Trophoblast cell (in vitro differentiated cells and primary cell): ENCODE measurements at regions not wholly inside any gene's neighbourhood (a gene's known extent, or its start where the extent isn't known, plus 50 kb on each side); places are given as distances from the start of the nearest gene placed in this dataset.

Experiments
- DNase-seq, 2 donors: peaks; one replicate each; pipeline ENCODE4 v3.0.0-alpha.2; 2016
- H2AFZ ChIP-seq: 2 replicates; pipeline ENCODE4 v1.6.1; 2013; ENCODE audit warnings: low read length, moderate library complexity, mild to moderate bottlenecking; ENCODE audit not compliant: insufficient read depth, poor library complexity
- H2AK5ac ChIP-seq: 2 replicates; pipeline ENCODE4 v1.6.1; 2013; ENCODE audit warnings: mild to moderate bottlenecking, low read length
- H2BK120ac ChIP-seq: 2 replicates; pipeline ENCODE4 v1.6.1; 2013; ENCODE audit warnings: low read length, mild to moderate bottlenecking, moderate library complexity; ENCODE audit not compliant: insufficient read depth, poor library complexity
- H2BK12ac ChIP-seq: 2 replicates; pipeline ENCODE4 v1.6.1; 2013; ENCODE audit warnings: mild to moderate bottlenecking, low read length, moderate library complexity
- H2BK5ac ChIP-seq: 2 replicates; pipeline ENCODE4 v1.6.1; 2013; ENCODE audit warnings: low read length, low read depth, moderate library complexity, mild to moderate bottlenecking; ENCODE audit not compliant: poor library complexity
- H3K14ac ChIP-seq: 2 replicates; pipeline ENCODE4 v1.6.1; 2013; ENCODE audit warnings: mild to moderate bottlenecking, low read length
- H3K18ac ChIP-seq: 2 replicates; pipeline ENCODE4 v1.6.1; 2013; ENCODE audit warnings: mild to moderate bottlenecking, low read length
- H3K23ac ChIP-seq: 2 replicates; pipeline ENCODE4 v1.6.1; 2013; ENCODE audit warnings: low read length
- H3K27ac ChIP-seq: 2 replicates; pipeline ENCODE4 v1.5.1; 2013; ENCODE audit warnings: low read depth, mild to moderate bottlenecking, inconsistent platforms, low read length, moderate library complexity
- H3K27me3 ChIP-seq: 2 replicates; pipeline ENCODE4 v1.6.1; 2013; ENCODE audit warnings: inconsistent platforms, mild to moderate bottlenecking, low read length, moderate library complexity; ENCODE audit not compliant: insufficient read depth
- H3K36me3 ChIP-seq, 2 experiments: 1 replicate in 1 of 2; 2 replicates in 1 of 2; pipeline ENCODE4 v1.6.1; 2013; ENCODE audit warnings: low read length in 2 of 2, mild to moderate bottlenecking in 2 of 2, moderate library complexity in 1 of 2; ENCODE audit not compliant: insufficient read depth in 2 of 2, control insufficient read depth in 1 of 2
- H3K4ac ChIP-seq: 2 replicates; pipeline ENCODE4 v1.6.1; 2013; ENCODE audit warnings: low read depth, mild to moderate bottlenecking, low read length, moderate library complexity
- H3K4me1 ChIP-seq, 2 experiments: 1 replicate in 1 of 2; 2 replicates in 1 of 2; pipeline ENCODE4 v1.6.1; 2013; ENCODE audit warnings: low read length in 2 of 2, mild to moderate bottlenecking in 2 of 2, moderate library complexity in 1 of 2; ENCODE audit not compliant: insufficient read depth in 2 of 2, control insufficient read depth in 1 of 2
- H3K4me2 ChIP-seq: 2 replicates; pipeline ENCODE4 v1.6.1; 2013; ENCODE audit warnings: inconsistent platforms, mild to moderate bottlenecking, low read length, moderate library complexity
- H3K4me3 ChIP-seq: 2 replicates; pipeline ENCODE4 v1.5.1; 2013; ENCODE audit warnings: mild to moderate bottlenecking, low read depth, low read length, inconsistent platforms
- H3K79me1 ChIP-seq: one replicate; pipeline ENCODE4 v1.6.1; 2013; ENCODE audit warnings: low read length
- H3K79me2 ChIP-seq: 2 replicates; pipeline ENCODE4 v1.6.1; 2013; ENCODE audit warnings: low read length, mild to moderate bottlenecking; ENCODE audit not compliant: control insufficient read depth, insufficient read depth, poor library complexity
- H3K9ac ChIP-seq: 2 replicates; pipeline ENCODE4 v1.6.1; 2013; ENCODE audit warnings: mild to moderate bottlenecking, low read length
- H3K9me3 ChIP-seq: 2 replicates; pipeline ENCODE4 v1.6.1; 2013; ENCODE audit warnings: low read depth, mild to moderate bottlenecking, control low read depth, inconsistent platforms, low read length; ENCODE audit not compliant: insufficient read depth
- H4K12ac ChIP-seq: 2 replicates; pipeline ENCODE4 v1.6.1; 2013; ENCODE audit warnings: low read depth, mild to moderate bottlenecking, low read length, moderate library complexity
- H4K8ac ChIP-seq: 2 replicates; pipeline ENCODE4 v1.6.1; 2013; ENCODE audit warnings: low read depth, mild to moderate bottlenecking, low read length, moderate library complexity
- H4K91ac ChIP-seq: one replicate; pipeline ENCODE4 v1.6.1; 2013; ENCODE audit warnings: low read depth, mild to moderate bottlenecking, low read length, moderate library complexity
- WGBS: extraction: QIAGEN DNeasy Blood & Tissue Kit; methylation state at CpG from one replicate; pipeline ENCODE4 v1.1.7; 2013; ENCODE audit warnings: missing lambda C conversion rate; ENCODE audit not compliant: insufficient read length, insufficient coverage; ENCODE audit errors: extremely low coverage; 5-methylcytosine and 5-hydroxymethylcytosine counted together

GRCh38 chr16:86219655-86220445, 290.5 kb upstream of the FOXF1 start:
- no peaks in the 10 kb centered on the region for H3K4me1 ChIP-seq
- no peak overlapping the region for H2BK5ac ChIP-seq
- H3K14ac ChIP-seq = no peak overlapping the region
- H3K79me1 ChIP-seq = no peaks in the 10 kb centered on the region
- H3K36me3 ChIP-seq = no peaks in the 10 kb centered on the region
- H3K27ac ChIP-seq = no peak overlapping the region
- no CpG with 5 or more reads among the region's 22 CpGs for WGBS
- no peak overlapping the region for H3K23ac ChIP-seq
- H3K9me3 ChIP-seq = no peaks in the 10 kb centered on the region
- H2BK12ac ChIP-seq = no peak overlapping the region
- H4K91ac ChIP-seq = no peak overlapping the region
- no peak overlapping the region for H3K4me2 ChIP-seq
- no peak overlapping the region for H4K12ac ChIP-seq
- H3K4ac ChIP-seq = no peak overlapping the region
- no peak overlapping the region for H3K9ac ChIP-seq
- no peak overlapping the region for H2AFZ ChIP-seq
- H2AK5ac ChIP-seq = no peak overlapping the region
- H4K8ac ChIP-seq = no peak overlapping the region
- no peak overlapping the region for H3K18ac ChIP-seq
- no peaks in the 10 kb centered on the region for H3K79me2 ChIP-seq
- DNase-seq = no peak
- H2BK120ac ChIP-seq = no peak overlapping the region
- no peak overlapping the region for H3K4me3 ChIP-seq
- H3K27me3 ChIP-seq = no peaks in the 10 kb centered on the region

GRCh38 chr16:86220561-86220960, 289.8 kb upstream of the FOXF1 start:
- no peak overlapping the region for H3K23ac ChIP-seq
- H3K36me3 ChIP-seq = no peaks in the 10 kb centered on the region

GRCh38 chr16:86221085-86221484, 289.2 kb upstream of the FOXF1 start:
- no peak overlapping the region for H3K4me2 ChIP-seq
- H3K79me2 ChIP-seq = no peaks in the 10 kb centered on the region
- H2BK12ac ChIP-seq = no peak overlapping the region
- no peak overlapping the region for H4K91ac ChIP-seq
- H4K12ac ChIP-seq = no peak overlapping the region
- H3K4me3 ChIP-seq = no peak overlapping the region
- H2BK120ac ChIP-seq = no peak overlapping the region
- no peak overlapping the region for H3K18ac ChIP-seq
- no peaks in the 10 kb centered on the region for H3K27me3 ChIP-seq
- no peak overlapping the region for H3K4ac ChIP-seq
- no peak overlapping the region for H3K27ac ChIP-seq
- no peak overlapping the region for H3K14ac ChIP-seq
- no peaks in the 10 kb centered on the region for H3K9me3 ChIP-seq
- H2AFZ ChIP-seq = no peak overlapping the region
- no peaks in the 10 kb centered on the region for H3K36me3 ChIP-seq
- no peak overlapping the region for H2AK5ac ChIP-seq
- H3K4me1 ChIP-seq = no peaks in the 10 kb centered on the region
- no peak overlapping the region for H3K9ac ChIP-seq
- H3K79me1 ChIP-seq = no peaks in the 10 kb centered on the region
- no peak overlapping the region for H2BK5ac ChIP-seq
- no peak overlapping the region for H4K8ac ChIP-seq
- DNase-seq = no peak
- no CpG with 5 or more reads among the region's 8 CpGs for WGBS
- no peak overlapping the region for H3K23ac ChIP-seq

More at GRCh38 chr16:86220561-86220960, 289.8 kb upstream of the FOXF1 start:
- no peaks in the 10 kb centered on the region for H3K27me3 ChIP-seq
- no peak overlapping the region for H3K18ac ChIP-seq
- no peak overlapping the region for H4K12ac ChIP-seq
- no peak overlapping the region for H3K4me2 ChIP-seq
- no peak overlapping the region for H3K27ac ChIP-seq
- H3K9ac ChIP-seq = no peak overlapping the region
- no peaks in the 10 kb centered on the region for H3K4me1 ChIP-seq
- H2BK5ac ChIP-seq = no peak overlapping the region
- H4K91ac ChIP-seq = no peak overlapping the region
- no peak overlapping the region for H2BK12ac ChIP-seq
- H2AFZ ChIP-seq = no peak overlapping the region
- no peak overlapping the region for H3K4ac ChIP-seq
- no peaks in the 10 kb centered on the region for H3K9me3 ChIP-seq
- H3K4me3 ChIP-seq = no peak overlapping the region
- no peak overlapping the region for H2BK120ac ChIP-seq
- no peaks in the 10 kb centered on the region for H3K79me2 ChIP-seq
- no peaks in the 10 kb centered on the region for H3K79me1 ChIP-seq
- no peak overlapping the region for H3K14ac ChIP-seq
- no peak for DNase-seq
- H2AK5ac ChIP-seq = no peak overlapping the region
- no peak overlapping the region for H4K8ac ChIP-seq

- Histone ChIP-seq H3K4me1 (no peaks in the 10 kb centered on the region), H3K27ac (no peak overlapping the region)
- WGBS = no CpG with 5 or more reads among the region's 13 CpGs
Measured at GRCh38 chr16:86222547-86222946, 287.8 kb upstream of the FOXF1 start.

More at GRCh38 chr16:86222547-86222946, 287.8 kb upstream of the FOXF1 start:
- Histone ChIP-seq H2BK12ac (no peak overlapping the region), H4K8ac (no peak overlapping the region), H3K18ac (no peak overlapping the region), H3K4me2 (no peak overlapping the region), H3K23ac (no peak overlapping the region), H3K79me2 (no peaks in the 10 kb centered on the region), H3K36me3 (no peaks in the 10 kb centered on the region), H2AFZ (no peak overlapping the region), H3K79me1 (no peaks in the 10 kb centered on the region), H2BK120ac (no peak overlapping the region), H3K9ac (no peak overlapping the region), H3K27me3 (no peaks in the 10 kb centered on the region), H2BK5ac (no peak overlapping the region), H3K4ac (no peak overlapping the region), H2AK5ac (no peak overlapping the region), H3K14ac (no peak overlapping the region), H4K12ac (no peak overlapping the region), H3K9me3 (no peaks in the 10 kb centered on the region), H3K4me3 (no peak overlapping the region), H4K91ac (no peak overlapping the region)
- DNase-seq = no peak
